ENCODE measurements at regions not wholly inside any gene's neighbourhood (a gene's known extent, or its start where the extent isn't known, plus 50 kb on each side); places are given as distances from the start of the nearest gene placed in this dataset.

DNA sequence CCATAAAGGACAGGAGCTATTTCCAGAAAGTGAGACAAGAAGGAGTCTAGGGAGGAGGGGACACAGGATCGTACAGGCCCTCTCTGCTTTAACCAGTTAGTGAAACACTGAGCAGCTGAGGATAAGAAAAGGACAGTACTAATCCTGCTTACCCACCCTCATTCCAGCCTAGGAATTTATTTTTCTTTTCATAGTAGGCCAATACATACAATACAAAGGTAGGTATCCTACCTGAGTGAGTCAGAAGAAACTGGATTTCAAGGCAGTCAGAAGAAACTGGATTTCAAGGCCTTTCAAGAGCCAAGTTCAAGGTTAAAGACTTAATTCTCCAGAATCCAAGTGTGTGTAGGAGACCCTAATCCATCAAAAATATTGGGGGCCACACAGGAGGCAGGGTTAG, 65.3 kb downstream of the EOMES start:
- Histone ChIP-seq H3K79me2 (no peaks in the 10 kb centered on the region), H3K9me3 (ENCODE audit: control insufficient read depth, low read length) (no peaks in the 10 kb centered on the region), H3K27ac (no peak overlapping the region), H3K9ac (no peak overlapping the region), H3K4me3 (ENCODE audit: low read depth, low read length) (no peak overlapping the region), H3K36me3 (ENCODE audit: control insufficient read depth, insufficient read depth, low read length) (no peaks in the 10 kb centered on the region), H3K4me1 (no peaks in the 10 kb centered on the region), H3K4me2 (ENCODE audit: low read length) (no peak overlapping the region), H3K27me3 (ENCODE audit: control insufficient read depth, insufficient read depth, low read length) (no peaks in the 10 kb centered on the region), H2AFZ (no peak overlapping the region)
- TF ChIP-seq, protein P1, sequence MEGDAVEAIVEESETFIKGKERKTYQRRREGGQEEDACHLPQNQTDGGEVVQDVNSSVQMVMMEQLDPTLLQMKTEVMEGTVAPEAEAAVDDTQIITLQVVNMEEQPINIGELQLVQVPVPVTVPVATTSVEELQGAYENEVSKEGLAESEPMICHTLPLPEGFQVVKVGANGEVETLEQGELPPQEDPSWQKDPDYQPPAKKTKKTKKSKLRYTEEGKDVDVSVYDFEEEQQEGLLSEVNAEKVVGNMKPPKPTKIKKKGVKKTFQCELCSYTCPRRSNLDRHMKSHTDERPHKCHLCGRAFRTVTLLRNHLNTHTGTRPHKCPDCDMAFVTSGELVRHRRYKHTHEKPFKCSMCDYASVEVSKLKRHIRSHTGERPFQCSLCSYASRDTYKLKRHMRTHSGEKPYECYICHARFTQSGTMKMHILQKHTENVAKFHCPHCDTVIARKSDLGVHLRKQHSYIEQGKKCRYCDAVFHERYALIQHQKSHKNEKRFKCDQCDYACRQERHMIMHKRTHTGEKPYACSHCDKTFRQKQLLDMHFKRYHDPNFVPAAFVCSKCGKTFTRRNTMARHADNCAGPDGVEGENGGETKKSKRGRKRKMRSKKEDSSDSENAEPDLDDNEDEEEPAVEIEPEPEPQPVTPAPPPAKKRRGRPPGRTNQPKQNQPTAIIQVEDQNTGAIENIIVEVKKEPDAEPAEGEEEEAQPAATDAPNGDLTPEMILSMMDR (IDR thresholded peaks at IDR 0.05) = no peak

DNA sequence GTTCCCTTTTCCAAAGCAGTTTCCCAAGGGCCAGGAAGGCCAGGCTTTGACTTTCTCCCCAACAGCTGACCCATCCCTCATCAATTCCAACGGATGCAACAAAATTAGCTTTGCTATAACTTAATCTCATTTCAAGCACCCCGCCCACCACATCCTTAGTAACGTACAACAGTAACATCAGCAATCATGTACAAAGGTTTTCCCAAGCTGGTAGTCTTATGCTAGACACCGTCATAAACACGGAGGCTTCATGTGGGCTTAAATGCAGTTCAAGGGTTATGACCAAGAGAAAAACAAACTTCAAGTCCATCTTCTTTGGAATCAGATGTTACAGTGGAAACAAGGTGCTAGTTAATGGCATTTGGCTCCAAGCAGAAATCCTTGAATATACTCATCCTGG, 66.6 kb downstream of the EOMES start:
- H3K79me2 ChIP-seq = no peaks in the 10 kb centered on the region
- no peak overlapping the region for H3K27ac ChIP-seq
- H3K9me3 ChIP-seq (ENCODE audit: control insufficient read depth, low read length) = no peaks in the 10 kb centered on the region
- TF ChIP-seq, protein P1 (IDR thresholded peaks at IDR 0.05) = no peak
- no peak overlapping the region for H3K4me2 ChIP-seq (ENCODE audit: low read length)
- H3K9ac ChIP-seq = no peak overlapping the region
- no peak overlapping the region for H2AFZ ChIP-seq
- H3K4me3 ChIP-seq (ENCODE audit: low read depth, low read length) = no peak overlapping the region
- H3K27me3 ChIP-seq (ENCODE audit: control insufficient read depth, insufficient read depth, low read length) = no peaks in the 10 kb centered on the region
- no peaks in the 10 kb centered on the region for H3K4me1 ChIP-seq
- no peaks in the 10 kb centered on the region for H3K36me3 ChIP-seq (ENCODE audit: control insufficient read depth, insufficient read depth, low read length)

DNA sequence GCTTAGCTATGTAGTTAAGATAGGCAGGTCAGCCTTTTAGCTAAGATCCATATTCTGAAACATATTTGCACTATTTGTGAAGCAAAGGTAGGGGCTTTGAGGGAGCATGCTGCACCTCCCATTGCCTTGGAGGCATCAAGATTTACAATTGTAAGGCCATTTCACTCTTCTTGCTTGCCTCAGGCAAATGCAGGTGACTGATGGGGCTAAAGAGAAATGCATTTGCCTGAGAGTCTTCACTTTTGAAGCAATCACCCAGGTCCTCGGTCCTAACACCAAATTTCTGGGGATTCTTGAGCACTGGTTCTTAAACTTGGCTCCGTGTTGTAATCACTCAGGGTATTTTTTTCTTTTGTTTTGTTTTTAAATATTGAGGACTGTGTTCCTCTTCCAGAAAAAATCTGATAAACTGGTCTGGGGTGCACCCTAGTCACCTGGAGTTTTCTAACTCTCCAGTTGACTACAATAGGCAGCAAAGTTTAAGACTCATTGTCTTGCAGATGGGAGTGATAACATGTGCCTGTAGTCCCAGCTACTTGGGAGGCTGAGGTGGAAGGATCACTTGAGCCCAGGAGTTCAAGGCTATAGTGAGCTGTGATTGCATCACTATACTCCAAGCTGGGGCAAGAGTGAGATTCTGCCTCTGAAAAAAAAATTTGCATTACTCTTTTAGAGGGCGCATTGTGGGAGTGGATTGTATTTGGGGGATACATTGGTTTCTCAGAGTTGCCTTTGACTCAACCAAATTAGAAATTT, 68.1 kb downstream of the EOMES start:
- no peaks in the 10 kb centered on the region for H3K36me3 ChIP-seq (ENCODE audit: control insufficient read depth, insufficient read depth, low read length)
- H3K9me3 ChIP-seq (ENCODE audit: control insufficient read depth, low read length) = no peaks in the 10 kb centered on the region

DNA sequence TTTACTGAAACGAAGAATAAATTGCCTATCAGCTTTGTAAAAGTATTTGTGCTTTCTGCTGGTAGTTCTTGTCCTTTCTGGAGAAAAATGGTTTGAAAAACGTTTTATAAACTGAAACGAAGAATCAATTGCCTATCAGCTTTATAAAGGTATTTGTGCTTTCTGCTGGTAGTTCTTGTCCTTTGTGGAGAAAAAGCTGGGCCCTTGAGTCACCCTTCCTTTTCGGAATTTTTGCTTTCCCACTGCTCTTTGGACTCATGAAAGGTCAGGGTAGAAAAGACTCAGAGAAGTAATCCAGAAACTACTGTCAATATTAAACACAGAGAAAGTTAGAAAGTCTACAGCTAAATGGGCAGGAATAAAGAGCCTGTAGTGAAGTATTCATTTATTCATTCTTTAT, 72.8 kb downstream of the EOMES start:
- Histone ChIP-seq H3K27ac (no peak overlapping the region), H3K27me3 (ENCODE audit: control insufficient read depth, insufficient read depth, low read length) (no peaks in the 10 kb centered on the region), H3K9ac (no peak overlapping the region), H3K4me2 (ENCODE audit: low read length) (no peak overlapping the region), H3K9me3 (ENCODE audit: control insufficient read depth, low read length) (no peaks in the 10 kb centered on the region), H3K4me1 (no peaks in the 10 kb centered on the region), H2AFZ (no peak overlapping the region), H3K79me2 (no peaks in the 10 kb centered on the region), H3K4me3 (ENCODE audit: low read depth, low read length) (no peak overlapping the region), H3K36me3 (ENCODE audit: control insufficient read depth, insufficient read depth, low read length) (no peaks in the 10 kb centered on the region)
- TF ChIP-seq, protein P1 (IDR thresholded peaks at IDR 0.05) = no peak

More for the DNA sequence above, 68.1 kb downstream of the EOMES start:
- TF ChIP-seq, protein P1 (IDR thresholded peaks at IDR 0.05) = no peak
- Histone ChIP-seq H3K4me3 (ENCODE audit: low read depth, low read length) (no peak overlapping the region), H3K27me3 (ENCODE audit: control insufficient read depth, insufficient read depth, low read length) (no peaks in the 10 kb centered on the region), H2AFZ (no peak overlapping the region), H3K4me1 (no peaks in the 10 kb centered on the region), H3K79me2 (no peaks in the 10 kb centered on the region), H3K4me2 (ENCODE audit: low read length) (no peak overlapping the region), H3K9ac (no peak overlapping the region), H3K27ac (no peak overlapping the region)

DNA sequence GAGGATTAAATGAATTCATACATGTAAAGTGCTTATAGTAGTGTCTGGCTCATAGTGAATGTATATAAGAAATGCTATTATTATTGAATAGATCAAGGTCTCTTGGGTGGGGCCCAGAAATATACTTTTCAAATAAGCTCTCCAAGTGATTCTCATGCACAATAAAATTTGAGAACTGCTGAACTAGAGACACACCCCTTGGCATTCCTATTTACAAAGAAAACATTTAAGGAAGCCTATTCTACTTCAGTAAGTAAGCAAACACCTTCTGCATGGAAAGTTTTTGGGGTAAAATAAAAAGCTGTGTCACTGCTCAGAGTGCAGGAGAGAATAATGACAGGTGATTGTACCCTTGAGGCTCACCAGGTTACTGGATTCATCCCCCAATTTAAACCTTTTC, 75.2 kb downstream of the EOMES start:
- Histone ChIP-seq H3K9ac (no peak overlapping the region), H3K36me3 (ENCODE audit: control insufficient read depth, insufficient read depth, low read length) (no peaks in the 10 kb centered on the region), H3K27me3 (ENCODE audit: control insufficient read depth, insufficient read depth, low read length) (no peaks in the 10 kb centered on the region), H3K9me3 (ENCODE audit: control insufficient read depth, low read length) (no peaks in the 10 kb centered on the region), H3K79me2 (no peaks in the 10 kb centered on the region), H3K4me3 (ENCODE audit: low read depth, low read length) (no peak overlapping the region), H3K4me2 (ENCODE audit: low read length) (no peak overlapping the region), H3K4me1 (no peaks in the 10 kb centered on the region), H2AFZ (no peak overlapping the region), H3K27ac (no peak overlapping the region)
- TF ChIP-seq, protein P1 (IDR thresholded peaks at IDR 0.05) = no peak

All from parathyroid adenoma (tissue), 2 donors.